Esophagus squamous epithelium (tissue), 5 donors: ENCODE measurements at regions not wholly inside any gene's neighbourhood (a gene's known extent, or its start where the extent isn't known, plus 50 kb on each side); places are given as distances from the start of the nearest gene placed in this dataset.

ENCODE experiments used
- DNase-seq: peaks from one replicate; lab custom pipeline; 2025; lab: John Stamatoyannopoulos, UW
- H3K27ac ChIP-seq, 4 donors: fragments of 200-600 bp; sonication (generic); one replicate each; pipeline ENCODE4 v1.5.1; 2016 to 2019; ENCODE audit warnings: mild to moderate bottlenecking in 1 of 4
- H3K27me3 ChIP-seq, 4 donors: fragments of 200-600 bp; sonication (generic); 1 replicate in 3 of 4; 2 replicates in 1 of 4; pipeline versions ENCODE4 v1.5.1 to v1.6.0; 2017 to 2021; ENCODE audit warnings: antibody characterized with exemption in 1 of 4
- H3K36me3 ChIP-seq, 3 donors: fragments of 200-600 bp; sonication (generic); one replicate each; pipeline ENCODE4 v1.5.1; 2016 to 2019
- H3K4me1 ChIP-seq, 3 donors: fragments of 200-600 bp; sonication (generic); one replicate each; pipeline ENCODE4 v1.5.1; 2017 to 2019
- H3K4me3 ChIP-seq, 4 donors: fragments of 200-600 bp; sonication (generic); 1 replicate in 3 of 4; 2 replicates in 1 of 4; pipeline ENCODE4 v1.5.1; 2016 to 2019; ENCODE audit warnings: mild to moderate bottlenecking in 2 of 4, moderate library complexity in 1 of 4
- H3K9me3 ChIP-seq, 3 donors: fragments of 200-600 bp; sonication (generic); one replicate each; pipeline ENCODE4 v1.5.1; 2016 to 2019
- POLR2A ChIP-seq, 4 donors: fragments of 450-650 bp; IDR thresholded peaks; one replicate each; pipeline ENCODE4 v1.6.1; 2017; ENCODE audit warnings: antibody characterized with exemption in 4 of 4, mild to moderate bottlenecking in 4 of 4, moderate library complexity in 3 of 4
- WGBS, 2 donors: methylation state at CpG; one replicate each; pipeline ENCODE4 v1.1.5; 2018; 5-methylcytosine and 5-hydroxymethylcytosine counted together
- intact Hi-C: fragments of 100-400 bp; cut with DNase I; formaldehyde crosslinking; loops from one replicate; pipeline ENCODE4 v1.15.0; 2022
- TF ChIP-seq, protein P1 (sequence below), 6 experiments: fragments of 450-650 bp in 4 of 6; fragments of 200-600 bp in 2 of 6; sonication (generic) in 2 of 6; IDR thresholded peaks; one replicate each; pipeline ENCODE4 v1.5.1; 2016 to 2019; ENCODE audit warnings: antibody characterized with exemption in 6 of 6, mild to moderate bottlenecking in 4 of 6, moderate library complexity in 4 of 6
- donor health status: DM: yes; HTN: yes; CAD: no.

DNA sequence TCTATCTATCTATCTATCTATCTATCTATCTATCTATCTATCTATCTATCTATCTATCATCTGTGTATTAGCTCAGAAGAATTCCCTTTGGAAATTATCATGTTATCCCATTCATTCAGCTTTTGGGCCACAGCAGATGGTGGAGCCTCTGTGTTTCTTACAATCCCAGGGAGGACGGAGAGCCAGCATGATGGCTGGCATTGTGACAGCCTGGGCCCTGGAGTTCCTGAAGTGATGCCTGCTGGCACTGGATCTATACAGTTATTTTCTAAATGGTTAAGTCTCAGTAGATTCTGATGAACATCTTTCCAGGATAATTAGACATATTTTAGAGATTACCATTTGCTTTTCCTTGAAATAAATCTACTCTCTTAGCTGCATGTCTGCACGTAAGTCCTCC is 385.4 kb upstream of the NXPH2 start:
- DNase-seq, result no peak
- Histone ChIP-seq H3K27me3 (no peaks in the 10 kb centered on the region), H3K9me3 (no peaks in the 10 kb centered on the region), H3K4me3 (no peak overlapping the region), H3K27ac (no peak overlapping the region), H3K36me3 (no peaks in the 10 kb centered on the region), H3K4me1 (no peaks in the 10 kb centered on the region)
- intact Hi-C loops, result no loop called here
- TF ChIP-seq, protein P1, sequence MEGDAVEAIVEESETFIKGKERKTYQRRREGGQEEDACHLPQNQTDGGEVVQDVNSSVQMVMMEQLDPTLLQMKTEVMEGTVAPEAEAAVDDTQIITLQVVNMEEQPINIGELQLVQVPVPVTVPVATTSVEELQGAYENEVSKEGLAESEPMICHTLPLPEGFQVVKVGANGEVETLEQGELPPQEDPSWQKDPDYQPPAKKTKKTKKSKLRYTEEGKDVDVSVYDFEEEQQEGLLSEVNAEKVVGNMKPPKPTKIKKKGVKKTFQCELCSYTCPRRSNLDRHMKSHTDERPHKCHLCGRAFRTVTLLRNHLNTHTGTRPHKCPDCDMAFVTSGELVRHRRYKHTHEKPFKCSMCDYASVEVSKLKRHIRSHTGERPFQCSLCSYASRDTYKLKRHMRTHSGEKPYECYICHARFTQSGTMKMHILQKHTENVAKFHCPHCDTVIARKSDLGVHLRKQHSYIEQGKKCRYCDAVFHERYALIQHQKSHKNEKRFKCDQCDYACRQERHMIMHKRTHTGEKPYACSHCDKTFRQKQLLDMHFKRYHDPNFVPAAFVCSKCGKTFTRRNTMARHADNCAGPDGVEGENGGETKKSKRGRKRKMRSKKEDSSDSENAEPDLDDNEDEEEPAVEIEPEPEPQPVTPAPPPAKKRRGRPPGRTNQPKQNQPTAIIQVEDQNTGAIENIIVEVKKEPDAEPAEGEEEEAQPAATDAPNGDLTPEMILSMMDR (IDR thresholded peaks at IDR 0.05), result no peak
- no peak for TF ChIP-seq POLR2A (IDR thresholded peaks at IDR 0.05)
- WGBS, 2 donors, result 77 to 78% methylated on average over 2 of the region's 2 CpGs

DNA sequence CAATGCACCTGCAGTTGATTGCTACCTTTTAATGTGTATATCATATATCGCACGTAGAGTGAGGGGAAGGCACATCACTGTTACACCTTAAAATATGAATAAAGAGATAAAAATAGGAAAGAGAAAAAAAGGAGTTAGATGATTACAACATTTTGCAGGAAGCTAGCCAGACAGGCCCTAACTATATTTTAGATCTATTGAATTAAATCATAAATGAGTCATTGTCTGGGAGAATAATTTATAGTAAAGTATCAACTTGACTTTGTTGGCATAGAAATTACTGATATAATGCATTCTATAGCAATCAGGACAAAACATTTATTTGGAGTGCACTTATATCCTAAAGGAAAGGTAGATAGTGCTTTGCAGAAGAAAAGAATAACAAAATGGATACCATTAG is 384.9 kb upstream of the NXPH2 start:
- TF ChIP-seq, protein P1 (IDR thresholded peaks at IDR 0.05), result no peak
- no peak for TF ChIP-seq POLR2A (IDR thresholded peaks at IDR 0.05)
- DNase-seq, result no peak
- intact Hi-C loops, result no loop called here
- no peaks in the 10 kb centered on the region for H3K9me3 ChIP-seq
- H3K4me1 ChIP-seq, result no peaks in the 10 kb centered on the region
- no peaks in the 10 kb centered on the region for H3K27me3 ChIP-seq
- 97 to 100% methylated on average over 2 of the region's 2 CpGs for WGBS, 2 donors
- no peaks in the 10 kb centered on the region for H3K36me3 ChIP-seq
- no peak overlapping the region for H3K4me3 ChIP-seq
- no peak overlapping the region for H3K27ac ChIP-seq

- 67 to 72% methylated on average over 1 of the region's 1 CpG for WGBS, 2 donors
- no peak overlapping the region for H3K4me3 ChIP-seq
- no peaks in the 10 kb centered on the region for H3K4me1 ChIP-seq
- no peaks in the 10 kb centered on the region for H3K36me3 ChIP-seq
- no peak overlapping the region for H3K27ac ChIP-seq
- intact Hi-C loops, result no loop called here
- H3K27me3 ChIP-seq, result no peaks in the 10 kb centered on the region
- no peak for TF ChIP-seq POLR2A (IDR thresholded peaks at IDR 0.05)
- DNase-seq, result no peak
- H3K9me3 ChIP-seq, result no peaks in the 10 kb centered on the region
Measured at GRCh38 chr2:139162957-139163356, 382.8 kb upstream of the NXPH2 start.

- no peaks in the 10 kb centered on the region for H3K4me1 ChIP-seq
- H3K36me3 ChIP-seq, result no peaks in the 10 kb centered on the region
- intact Hi-C loops, result no loop called here
- no peaks in the 10 kb centered on the region for H3K9me3 ChIP-seq
- H3K27me3 ChIP-seq, result no peaks in the 10 kb centered on the region
- no peak overlapping the region for H3K4me3 ChIP-seq
- TF ChIP-seq, protein P1 (IDR thresholded peaks at IDR 0.05), result no peak
- no peak for TF ChIP-seq POLR2A (IDR thresholded peaks at IDR 0.05)
- WGBS, 2 donors, result 55 to 71% methylated on average over 2 of the region's 2 CpGs
- no peak for DNase-seq
- no peak overlapping the region for H3K27ac ChIP-seq
Measured at GRCh38 chr2:139162456-139162855, 382.3 kb upstream of the NXPH2 start.

GRCh38 chr2:139160836-139161235 is 380.6 kb upstream of the NXPH2 start:
- no peak for TF ChIP-seq POLR2A (IDR thresholded peaks at IDR 0.05)
- TF ChIP-seq, protein P1 (IDR thresholded peaks at IDR 0.05), result no peak
- Histone ChIP-seq H3K4me3 (no peak overlapping the region), H3K27ac (no peak overlapping the region), H3K27me3 (no peaks in the 10 kb centered on the region), H3K4me1 (no peaks in the 10 kb centered on the region), H3K36me3 (no peaks in the 10 kb centered on the region), H3K9me3 (no peaks in the 10 kb centered on the region)
- no peak for DNase-seq
- 42 to 57% methylated on average over 1 of the region's 1 CpG for WGBS, 2 donors
- intact Hi-C loops, result no loop called here

DNA sequence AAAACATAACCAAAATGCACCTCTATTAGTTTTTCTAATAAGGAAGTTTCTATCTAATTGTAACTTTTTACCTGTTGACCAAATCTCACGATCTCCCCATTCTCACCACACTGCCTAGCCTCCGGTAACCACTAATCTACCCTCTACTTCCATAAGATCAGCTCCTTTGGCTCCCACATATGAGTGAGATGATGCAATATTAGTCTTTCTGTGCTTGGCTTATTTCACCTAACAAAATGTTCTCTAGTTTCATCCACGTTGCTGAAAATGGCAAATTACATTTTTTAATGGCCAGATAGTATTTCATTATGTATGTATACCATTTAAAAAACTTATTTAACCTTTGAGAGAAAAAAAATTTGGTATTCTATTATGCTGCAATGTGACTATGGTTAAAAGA is 379.0 kb upstream of the NXPH2 start:
- Histone ChIP-seq H3K4me1 (no peaks in the 10 kb centered on the region), H3K36me3 (no peaks in the 10 kb centered on the region), H3K4me3 (no peak overlapping the region), H3K27me3 (no peaks in the 10 kb centered on the region), H3K9me3 (no peaks in the 10 kb centered on the region), H3K27ac (no peak overlapping the region)
- intact Hi-C loops, result no loop called here
- 59 to 60% methylated on average over 3 of the region's 3 CpGs for WGBS, 2 donors
- TF ChIP-seq, protein P1 (IDR thresholded peaks at IDR 0.05), result no peak
- TF ChIP-seq POLR2A (IDR thresholded peaks at IDR 0.05), result no peak
- no peak for DNase-seq
